Liver (tissue), 8 donors: ENCODE measurements at regions not wholly inside any gene's neighbourhood (a gene's known extent, or its start where the extent isn't known, plus 50 kb on each side); places are given as distances from the start of the nearest gene placed in this dataset.

Experiments used
- DNase-seq: peaks from one replicate; pipeline ENCODE4 v3.0.0-alpha.2; 2017; ENCODE audit warnings: low spot score
- H3K27ac ChIP-seq, 2 donors: one replicate each; pipeline ENCODE4 v1.7.0; 2013; ENCODE audit warnings: inconsistent platforms in 2 of 2, low read length in 2 of 2, control low read depth in 1 of 2, low read depth in 1 of 2, mild to moderate bottlenecking in 1 of 2
- H3K27me3 ChIP-seq, 4 donors: one replicate each; pipeline versions ENCODE4 v1.6.1 to v1.7.0; 2013; ENCODE audit warnings: low read length in 3 of 4, inconsistent platforms in 1 of 4, mild to moderate bottlenecking in 1 of 4, moderate library complexity in 1 of 4; ENCODE audit not compliant: control insufficient read depth in 4 of 4, insufficient read depth in 4 of 4
- H3K36me3 ChIP-seq, 4 donors: one replicate each; pipeline versions ENCODE4 v1.6.1 to v1.7.0; 2013; ENCODE audit warnings: low read length in 3 of 4, mild to moderate bottlenecking in 3 of 4, low read depth in 1 of 4, moderate library complexity in 1 of 4; ENCODE audit not compliant: control insufficient read depth in 4 of 4, insufficient read depth in 3 of 4
- H3K4me1 ChIP-seq, 4 donors: one replicate each; pipeline versions ENCODE4 v1.6.1 to v1.7.0; 2013; ENCODE audit warnings: low read length in 3 of 4, mild to moderate bottlenecking in 3 of 4, moderate library complexity in 1 of 4; ENCODE audit not compliant: control insufficient read depth in 4 of 4, insufficient read depth in 4 of 4
- H3K4me3 ChIP-seq, 3 donors: one replicate each; pipeline versions ENCODE4 v1.6.1 to v1.7.0; 2013; ENCODE audit warnings: low read length in 3 of 3, control low read depth in 1 of 3, low read depth in 1 of 3, mild to moderate bottlenecking in 1 of 3
- H3K9ac ChIP-seq, 2 donors: one replicate each; pipeline ENCODE4 v1.7.0; 2013; ENCODE audit warnings: low read length in 2 of 2, mild to moderate bottlenecking in 2 of 2, moderate library complexity in 2 of 2, control low read depth in 1 of 2, low read depth in 1 of 2
- H3K9me3 ChIP-seq, 4 donors: one replicate each; pipeline versions ENCODE4 v1.6.1 to v1.7.0; 2013; ENCODE audit warnings: low read length in 3 of 4; ENCODE audit not compliant: control insufficient read depth in 4 of 4
- EGR1 ChIP-seq, 2 donors: IDR thresholded peaks; 2 replicates each; pipeline ENCODE4 v1.6.1; 2016 to 2018; ENCODE audit warnings: antibody characterized with exemption in 2 of 2, low read depth in 2 of 2
- FOXA1 ChIP-seq: IDR thresholded peaks from 2 replicates; pipeline ENCODE4 v1.6.1; 2016; ENCODE audit warnings: antibody characterized with exemption
- FOXA2 ChIP-seq: IDR thresholded peaks from 2 replicates; pipeline ENCODE4 v1.6.1; 2016; ENCODE audit warnings: antibody characterized with exemption
- HNF4A ChIP-seq, 2 donors: conservative IDR thresholded peaks; 2 replicates each; pipeline ENCODE4 v1.6.1; 2016; ENCODE audit warnings: antibody characterized with exemption in 2 of 2, mild to moderate bottlenecking in 2 of 2
- HNF4G ChIP-seq: IDR thresholded peaks from 2 replicates; pipeline ENCODE4 v1.6.1; 2016; ENCODE audit warnings: antibody characterized with exemption
- JUND ChIP-seq, 2 donors: IDR thresholded peaks; 2 replicates each; pipeline ENCODE4 v1.6.1; 2016; ENCODE audit warnings: antibody characterized with exemption in 2 of 2
- NR2F2 ChIP-seq: IDR thresholded peaks from 2 replicates; pipeline ENCODE4 v1.6.1; 2016; ENCODE audit warnings: antibody characterized with exemption
- RAD21 ChIP-seq, 2 donors: IDR thresholded peaks; 2 replicates each; pipeline ENCODE4 v1.6.1; 2016; ENCODE audit warnings: antibody characterized with exemption in 2 of 2, mild to moderate bottlenecking in 2 of 2
- SP1 ChIP-seq: IDR thresholded peaks from 2 replicates; pipeline ENCODE4 v1.6.1; 2018; ENCODE audit warnings: antibody characterized with exemption, mild to moderate bottlenecking
- TAF1 ChIP-seq: conservative IDR thresholded peaks from 2 replicates; pipeline ENCODE4 v1.6.1; 2016; ENCODE audit warnings: antibody characterized with exemption, mild to moderate bottlenecking
- YY1 ChIP-seq: IDR thresholded peaks from 2 replicates; pipeline ENCODE4 v1.6.1; 2016; ENCODE audit warnings: antibody characterized with exemption, mild to moderate bottlenecking
- WGBS: extraction: QIAGEN DNeasy Blood & Tissue Kit; methylation state at CpG from one replicate; pipeline ENCODE4 v1.1.7; 2013; 5-methylcytosine and 5-hydroxymethylcytosine counted together
- TF ChIP-seq, protein P1 (sequence below): IDR thresholded peaks from 2 replicates; pipeline ENCODE4 v1.6.1; 2016; ENCODE audit warnings: antibody characterized with exemption
- TF ChIP-seq, protein P2 (sequence below): IDR thresholded peaks from 2 replicates; pipeline ENCODE4 v1.6.1; 2016; ENCODE audit warnings: antibody characterized with exemption
- TF ChIP-seq, protein P3 (sequence below): fragments of 150-350 bp; IDR thresholded peaks from 2 replicates; pipeline ENCODE4 v1.5.1; 2017; ENCODE audit warnings: improper control_type of control experiment, low read depth, low read length; ENCODE audit not compliant: missing input control
- TF ChIP-seq, protein P4 (sequence below): IDR thresholded peaks from 2 replicates; pipeline ENCODE4 v1.6.1; 2016; ENCODE audit warnings: antibody characterized with exemption
- TF ChIP-seq, protein P5 (sequence below): IDR thresholded peaks from 2 replicates; pipeline ENCODE4 v1.6.1; 2016; ENCODE audit warnings: antibody characterized with exemption, mild to moderate bottlenecking
- donor health status: healthy.
- donor health status: healthy.
- donor health status: healthy.
- donor health status: healthy.
- donor health status: healthy.

DNA sequence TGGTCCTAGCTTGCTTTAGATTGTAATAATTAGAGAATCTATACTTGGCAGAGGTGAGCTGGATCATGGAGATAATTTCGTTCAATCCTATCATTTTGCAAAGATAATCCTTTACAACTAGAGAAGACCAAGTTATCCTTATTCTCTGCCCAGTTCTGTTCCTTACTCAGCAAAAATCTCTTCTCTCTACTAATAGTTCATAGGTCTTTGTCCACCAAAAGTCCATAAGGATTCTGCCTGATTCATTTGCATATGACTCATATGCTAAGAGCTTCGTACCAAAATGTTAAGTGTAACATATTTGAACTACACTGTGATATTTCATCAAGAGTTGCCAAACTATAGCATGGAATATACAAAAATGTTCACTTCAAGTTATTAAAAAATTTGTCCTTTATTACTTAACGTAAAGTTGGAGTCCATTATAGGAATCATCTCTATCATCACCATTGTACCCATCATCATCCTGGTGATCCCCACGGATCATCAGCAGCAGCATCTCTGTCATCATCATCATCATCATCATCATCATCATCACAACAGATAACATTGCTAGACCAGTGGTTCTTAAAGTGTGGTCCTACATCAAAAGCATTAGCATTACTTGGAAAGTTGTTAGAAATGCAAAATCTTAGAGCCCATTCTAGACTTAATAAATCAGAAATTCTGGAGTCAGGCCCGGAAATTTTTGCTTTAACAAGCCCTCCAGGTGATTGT, 463.0 kb downstream of the DHX35 start:
- Histone ChIP-seq H3K4me3 (no peak overlapping the region), H3K9ac (no peak overlapping the region), H3K9me3 (no peaks in the 10 kb centered on the region), H3K4me1 (no peaks in the 10 kb centered on the region), H3K27me3 (no peaks in the 10 kb centered on the region), H3K27ac (no peak overlapping the region), H3K36me3 (no peaks in the 10 kb centered on the region)
- DNase-seq, result no peak
- 77% methylated on average over 5 of the region's 5 CpGs for WGBS
- TF ChIP-seq, protein P1, sequence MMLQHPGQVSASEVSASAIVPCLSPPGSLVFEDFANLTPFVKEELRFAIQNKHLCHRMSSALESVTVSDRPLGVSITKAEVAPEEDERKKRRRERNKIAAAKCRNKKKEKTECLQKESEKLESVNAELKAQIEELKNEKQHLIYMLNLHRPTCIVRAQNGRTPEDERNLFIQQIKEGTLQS, result no peak
- TF ChIP-seq JUND (IDR thresholded peaks at IDR 0.05) (no peak), NR2F2 (no peak), RAD21 (IDR thresholded peaks at IDR 0.05) (no peak), FOXA1 (no peak)
- TF ChIP-seq, protein P2, sequence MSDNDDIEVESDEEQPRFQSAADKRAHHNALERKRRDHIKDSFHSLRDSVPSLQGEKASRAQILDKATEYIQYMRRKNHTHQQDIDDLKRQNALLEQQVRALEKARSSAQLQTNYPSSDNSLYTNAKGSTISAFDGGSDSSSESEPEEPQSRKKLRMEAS, result no peak

DNA sequence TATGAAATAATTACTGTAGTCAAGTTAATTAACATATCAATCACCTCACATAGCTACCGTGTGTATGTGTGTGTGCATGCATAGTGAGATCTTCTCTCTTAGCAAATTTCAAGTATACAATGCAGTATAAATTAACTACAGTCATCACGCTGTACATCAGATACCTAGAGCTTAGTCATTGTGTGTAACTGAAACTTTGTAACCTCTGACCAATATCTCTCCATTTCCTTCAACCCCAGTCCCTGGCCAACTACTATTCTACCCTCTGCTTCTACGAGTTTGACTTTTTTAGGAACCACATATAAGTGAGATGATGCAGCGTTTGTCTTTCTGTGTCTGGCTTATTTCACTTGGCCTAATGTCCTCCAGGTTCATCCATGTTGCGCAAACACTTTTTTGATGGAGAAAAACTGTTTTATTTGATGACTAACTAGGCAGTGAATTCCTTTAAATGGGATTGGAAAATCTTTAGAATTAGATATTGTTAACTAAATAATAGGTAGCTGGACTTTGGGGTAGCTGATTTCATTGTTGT, 459.5 kb downstream of the DHX35 start:
- H3K4me3 ChIP-seq, result no peak overlapping the region
- H3K9me3 ChIP-seq, result no peaks in the 10 kb centered on the region
- no peaks in the 10 kb centered on the region for H3K27me3 ChIP-seq
- 80% methylated on average over 5 of the region's 5 CpGs for WGBS
- no peaks in the 10 kb centered on the region for H3K36me3 ChIP-seq
- TF ChIP-seq EGR1 (IDR thresholded peaks at IDR 0.05; ENCODE audit: low read depth in 2 of 2), result no peak
- TF ChIP-seq, protein P3, sequence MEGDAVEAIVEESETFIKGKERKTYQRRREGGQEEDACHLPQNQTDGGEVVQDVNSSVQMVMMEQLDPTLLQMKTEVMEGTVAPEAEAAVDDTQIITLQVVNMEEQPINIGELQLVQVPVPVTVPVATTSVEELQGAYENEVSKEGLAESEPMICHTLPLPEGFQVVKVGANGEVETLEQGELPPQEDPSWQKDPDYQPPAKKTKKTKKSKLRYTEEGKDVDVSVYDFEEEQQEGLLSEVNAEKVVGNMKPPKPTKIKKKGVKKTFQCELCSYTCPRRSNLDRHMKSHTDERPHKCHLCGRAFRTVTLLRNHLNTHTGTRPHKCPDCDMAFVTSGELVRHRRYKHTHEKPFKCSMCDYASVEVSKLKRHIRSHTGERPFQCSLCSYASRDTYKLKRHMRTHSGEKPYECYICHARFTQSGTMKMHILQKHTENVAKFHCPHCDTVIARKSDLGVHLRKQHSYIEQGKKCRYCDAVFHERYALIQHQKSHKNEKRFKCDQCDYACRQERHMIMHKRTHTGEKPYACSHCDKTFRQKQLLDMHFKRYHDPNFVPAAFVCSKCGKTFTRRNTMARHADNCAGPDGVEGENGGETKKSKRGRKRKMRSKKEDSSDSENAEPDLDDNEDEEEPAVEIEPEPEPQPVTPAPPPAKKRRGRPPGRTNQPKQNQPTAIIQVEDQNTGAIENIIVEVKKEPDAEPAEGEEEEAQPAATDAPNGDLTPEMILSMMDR, result no peak
- TF ChIP-seq, protein P4, sequence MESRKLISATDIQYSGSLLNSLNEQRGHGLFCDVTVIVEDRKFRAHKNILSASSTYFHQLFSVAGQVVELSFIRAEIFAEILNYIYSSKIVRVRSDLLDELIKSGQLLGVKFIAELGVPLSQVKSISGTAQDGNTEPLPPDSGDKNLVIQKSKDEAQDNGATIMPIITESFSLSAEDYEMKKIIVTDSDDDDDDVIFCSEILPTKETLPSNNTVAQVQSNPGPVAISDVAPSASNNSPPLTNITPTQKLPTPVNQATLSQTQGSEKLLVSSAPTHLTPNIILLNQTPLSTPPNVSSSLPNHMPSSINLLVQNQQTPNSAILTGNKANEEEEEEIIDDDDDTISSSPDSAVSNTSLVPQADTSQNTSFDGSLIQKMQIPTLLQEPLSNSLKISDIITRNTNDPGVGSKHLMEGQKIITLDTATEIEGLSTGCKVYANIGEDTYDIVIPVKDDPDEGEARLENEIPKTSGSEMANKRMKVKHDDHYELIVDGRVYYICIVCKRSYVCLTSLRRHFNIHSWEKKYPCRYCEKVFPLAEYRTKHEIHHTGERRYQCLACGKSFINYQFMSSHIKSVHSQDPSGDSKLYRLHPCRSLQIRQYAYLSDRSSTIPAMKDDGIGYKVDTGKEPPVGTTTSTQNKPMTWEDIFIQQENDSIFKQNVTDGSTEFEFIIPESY, result no peak
- TF ChIP-seq TAF1, result no peak
- TF ChIP-seq HNF4A (conservative IDR thresholded peaks at IDR 0.05), result no peak
- TF ChIP-seq FOXA2, result no peak
- TF ChIP-seq HNF4G, result no peak
- TF ChIP-seq, protein P1, result no peak
- TF ChIP-seq RAD21 (IDR thresholded peaks at IDR 0.05), result no peak
- TF ChIP-seq NR2F2, result no peak
- TF ChIP-seq YY1, result no peak
- TF ChIP-seq SP1, result no peak
- TF ChIP-seq, protein P5, sequence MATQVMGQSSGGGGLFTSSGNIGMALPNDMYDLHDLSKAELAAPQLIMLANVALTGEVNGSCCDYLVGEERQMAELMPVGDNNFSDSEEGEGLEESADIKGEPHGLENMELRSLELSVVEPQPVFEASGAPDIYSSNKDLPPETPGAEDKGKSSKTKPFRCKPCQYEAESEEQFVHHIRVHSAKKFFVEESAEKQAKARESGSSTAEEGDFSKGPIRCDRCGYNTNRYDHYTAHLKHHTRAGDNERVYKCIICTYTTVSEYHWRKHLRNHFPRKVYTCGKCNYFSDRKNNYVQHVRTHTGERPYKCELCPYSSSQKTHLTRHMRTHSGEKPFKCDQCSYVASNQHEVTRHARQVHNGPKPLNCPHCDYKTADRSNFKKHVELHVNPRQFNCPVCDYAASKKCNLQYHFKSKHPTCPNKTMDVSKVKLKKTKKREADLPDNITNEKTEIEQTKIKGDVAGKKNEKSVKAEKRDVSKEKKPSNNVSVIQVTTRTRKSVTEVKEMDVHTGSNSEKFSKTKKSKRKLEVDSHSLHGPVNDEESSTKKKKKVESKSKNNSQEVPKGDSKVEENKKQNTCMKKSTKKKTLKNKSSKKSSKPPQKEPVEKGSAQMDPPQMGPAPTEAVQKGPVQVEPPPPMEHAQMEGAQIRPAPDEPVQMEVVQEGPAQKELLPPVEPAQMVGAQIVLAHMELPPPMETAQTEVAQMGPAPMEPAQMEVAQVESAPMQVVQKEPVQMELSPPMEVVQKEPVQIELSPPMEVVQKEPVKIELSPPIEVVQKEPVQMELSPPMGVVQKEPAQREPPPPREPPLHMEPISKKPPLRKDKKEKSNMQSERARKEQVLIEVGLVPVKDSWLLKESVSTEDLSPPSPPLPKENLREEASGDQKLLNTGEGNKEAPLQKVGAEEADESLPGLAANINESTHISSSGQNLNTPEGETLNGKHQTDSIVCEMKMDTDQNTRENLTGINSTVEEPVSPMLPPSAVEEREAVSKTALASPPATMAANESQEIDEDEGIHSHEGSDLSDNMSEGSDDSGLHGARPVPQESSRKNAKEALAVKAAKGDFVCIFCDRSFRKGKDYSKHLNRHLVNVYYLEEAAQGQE, result no peak
- H3K9ac ChIP-seq, result no peak overlapping the region
- no peaks in the 10 kb centered on the region for H3K4me1 ChIP-seq
- no peak overlapping the region for H3K27ac ChIP-seq
- DNase-seq, result no peak
